ENCODE measurements at regions not wholly inside any gene's neighbourhood (a gene's known extent, or its start where the extent isn't known, plus 50 kb on each side); places are given as distances from the start of the nearest gene placed in this dataset.
A peak's percentile ranks its signal among the peaks of the same experiment; 100 is the strongest.

- ChIA-PET POLR2A (no interaction called here), CTCF (no interaction called here)
- no TSS peak for BruUV-seq (replicated peaks)
- no peak overlapping the region for H3K4me3 Mint-ChIP-seq (ENCODE audit: unreplicated experiment)
- peaks cover 10% of the 10 kb centered on the region for H3K9me3 Mint-ChIP-seq (ENCODE audit: unreplicated experiment)
- H3K4me3 ChIP-seq (ENCODE audit: low read depth, low read length): no peak overlapping the region
- H3K36me3 Mint-ChIP-seq (ENCODE audit: insufficient read depth, unreplicated experiment): peaks cover 8% of the 10 kb centered on the region
- H3K27me3 Mint-ChIP-seq (ENCODE audit: insufficient read depth, unreplicated experiment): no peaks in the 10 kb centered on the region
- intact Hi-C loops (cut with micrococcal nuclease; ENCODE audit: unreplicated experiment): loop anchor here (5.0 kb wide), 1 partner anchor 152 kb away; no protein-coding TSS in a partner anchor
- no peak overlapping the region for H3K27ac Mint-ChIP-seq (ENCODE audit: unreplicated experiment)
- H3K4me1 Mint-ChIP-seq (ENCODE audit: low read depth, unreplicated experiment): peaks cover 6% of the 10 kb centered on the region
- H3K4me1 ChIP-seq: peaks cover 9% of the 10 kb centered on the region
- H3K36me3 ChIP-seq (ENCODE audit: control insufficient read depth, insufficient read depth, low read length): no peaks in the 10 kb centered on the region
- no peaks in the 10 kb centered on the region for H3K9me3 ChIP-seq
- TF ChIP-seq CTCF (IDR thresholded peaks at IDR 0.05; ENCODE audit: insufficient read depth in 1 of 2, low read depth in 1 of 2, low read length in 1 of 2, severe bottlenecking in 1 of 2, unreplicated experiment in 1 of 2): no peak
- H3K27me3 ChIP-seq (replicated peaks; ENCODE audit: control insufficient read depth, insufficient read depth, low read length): no peaks in the 10 kb centered on the region
- no peak for DNase-seq
Measured at GRCh38 chr16:72679856-72680255, 368.1 kb downstream of the ZFHX3 start.

GRCh38 chr16:72677662-72678447, 370.1 kb downstream of the ZFHX3 start:
- Mint-ChIP-seq H3K4me3 (ENCODE audit: unreplicated experiment) (no peak overlapping the region), H3K36me3 (ENCODE audit: insufficient read depth, unreplicated experiment) (peaks cover 8% of the 10 kb centered on the region), H3K9me3 (ENCODE audit: unreplicated experiment) (peaks cover 17% of the 10 kb centered on the region), H3K27ac (ENCODE audit: unreplicated experiment) (peak overlapping the region; percentile 14), H3K4me1 (ENCODE audit: low read depth, unreplicated experiment) (peaks cover 6% of the 10 kb centered on the region), H3K27me3 (ENCODE audit: insufficient read depth, unreplicated experiment) (no peaks in the 10 kb centered on the region)
- Histone ChIP-seq H3K27me3 (replicated peaks; ENCODE audit: control insufficient read depth, insufficient read depth, low read length) (no peaks in the 10 kb centered on the region), H3K9me3 (peaks cover 13% of the 10 kb centered on the region), H3K36me3 (ENCODE audit: control insufficient read depth, insufficient read depth, low read length) (no peaks in the 10 kb centered on the region), H3K4me3 (ENCODE audit: low read depth, low read length) (no peak overlapping the region), H3K4me1 (peaks cover 9% of the 10 kb centered on the region)
- BruUV-seq (replicated peaks): no TSS peak
- intact Hi-C loops (cut with micrococcal nuclease; ENCODE audit: unreplicated experiment): loop anchor here (5.0 kb wide), 1 partner anchor 154 kb away; no protein-coding TSS in a partner anchor
- ChIA-PET POLR2A (no interaction called here), CTCF (no interaction called here)
- peak; percentile 46 to 67 for DNase-seq
- TF ChIP-seq CTCF (IDR thresholded peaks at IDR 0.05; ENCODE audit: insufficient read depth in 1 of 2, low read depth in 1 of 2, low read length in 1 of 2, severe bottlenecking in 1 of 2, unreplicated experiment in 1 of 2): no peak

- no TSS peak for BruUV-seq (replicated peaks)
Measured at GRCh38 chr16:72673118-72673517, 374.8 kb downstream of the ZFHX3 start.

More at GRCh38 chr16:72673118-72673517, 374.8 kb downstream of the ZFHX3 start:
- no peak for DNase-seq
- Mint-ChIP-seq H3K36me3 (ENCODE audit: insufficient read depth, unreplicated experiment) (peaks cover 8% of the 10 kb centered on the region), H3K27me3 (ENCODE audit: insufficient read depth, unreplicated experiment) (no peaks in the 10 kb centered on the region), H3K27ac (ENCODE audit: unreplicated experiment) (no peak overlapping the region), H3K4me1 (ENCODE audit: low read depth, unreplicated experiment) (peaks cover 6% of the 10 kb centered on the region), H3K4me3 (ENCODE audit: unreplicated experiment) (no peak overlapping the region), H3K9me3 (ENCODE audit: unreplicated experiment) (peaks cover 31% of the 10 kb centered on the region)
- POLR2A ChIA-PET: no interaction called here
- no peak for TF ChIP-seq CTCF (IDR thresholded peaks at IDR 0.05; ENCODE audit: insufficient read depth in 1 of 2, low read depth in 1 of 2, low read length in 1 of 2, severe bottlenecking in 1 of 2, unreplicated experiment in 1 of 2)
- peaks cover 20% of the 10 kb centered on the region for H3K9me3 ChIP-seq
- intact Hi-C loops (cut with micrococcal nuclease; ENCODE audit: unreplicated experiment): no loop called here
- no peaks in the 10 kb centered on the region for H3K36me3 ChIP-seq (ENCODE audit: control insufficient read depth, insufficient read depth, low read length)
- H3K27me3 ChIP-seq (replicated peaks; ENCODE audit: control insufficient read depth, insufficient read depth, low read length): no peaks in the 10 kb centered on the region
- H3K4me1 ChIP-seq: peaks cover 7% of the 10 kb centered on the region
- CTCF ChIA-PET: no interaction called here
- no peak overlapping the region for H3K4me3 ChIP-seq (ENCODE audit: low read depth, low read length)
